Activated CD4-positive, alpha-beta T cell treated with anti-CD3 and anti-CD28 coated beads, Interleukin-2, amount 10 ng/mL, durations not matched to agents 7 days and 5 days (primary cell): ENCODE measurements at regions not wholly inside any gene's neighbourhood (a gene's known extent, or its start where the extent isn't known, plus 50 kb on each side); places are given as distances from the start of the nearest gene placed in this dataset.
"Not testable (repeated sequence)": the region's sequence is repeated elsewhere in the genome, so short reads cannot be mapped to it uniquely, and the experiment has no call there.

Source experiments
- CTCF ChIA-PET: fragments of 350-600 bp; sonication (Branson Sonifier 250); formaldehyde crosslinking; loops from one replicate; lab custom pipeline; 2021; ENCODE audit warnings: antibody characterized with exemption; lab: Charles Lee
- POLR2A ChIA-PET: fragments of 350-600 bp; sonication (Branson Sonifier 250); formaldehyde crosslinking; loops from one replicate; lab custom pipeline; 2021; ENCODE audit warnings: antibody characterized with exemption; lab: Charles Lee
- DNase-seq: peaks from one replicate; pipeline ENCODE4 v3.0.0-alpha.2; 2020
- H3K27ac Mint-ChIP-seq: one replicate; pipeline ENCODE4 v1.8.0; 2021; ENCODE audit warnings: mild to moderate bottlenecking, moderate library complexity, mixed read lengths
- H3K27me3 Mint-ChIP-seq: one replicate; pipeline ENCODE4 v1.8.0; 2021; ENCODE audit warnings: mixed read lengths
- H3K36me3 Mint-ChIP-seq: one replicate; pipeline ENCODE4 v1.8.0; 2021; ENCODE audit warnings: low read depth, mixed read lengths
- H3K4me1 Mint-ChIP-seq: one replicate; pipeline ENCODE4 v1.8.0; 2021; ENCODE audit warnings: mixed read lengths
- H3K4me3 Mint-ChIP-seq: one replicate; pipeline ENCODE4 v1.8.0; 2021; ENCODE audit warnings: mild to moderate bottlenecking, moderate library complexity, mixed read lengths
- H3K9me3 Mint-ChIP-seq: one replicate; pipeline ENCODE4 v1.8.0; 2021; ENCODE audit warnings: mixed read lengths

DNA sequence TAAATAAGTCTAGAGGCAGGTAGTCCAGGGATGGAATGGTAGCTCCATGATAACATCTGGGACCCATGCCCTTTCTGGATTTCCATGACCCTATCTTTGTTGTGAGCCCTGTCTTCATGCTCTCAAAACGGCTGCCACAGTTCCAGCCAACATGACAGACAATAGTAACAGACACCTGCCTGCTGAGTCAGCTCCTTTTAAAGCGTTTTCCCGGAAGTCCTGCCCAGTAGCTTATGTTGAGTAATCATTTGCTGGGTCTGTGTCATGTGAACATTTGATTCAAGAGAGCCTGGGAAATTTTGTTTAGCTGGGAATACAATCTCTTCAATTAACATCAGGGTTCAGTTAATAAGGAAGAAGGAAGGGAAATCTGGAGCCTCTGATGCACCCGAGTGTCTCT lies 262.2 kb upstream of the SULF2 start:
- Mint-ChIP-seq H3K4me1 (no peaks in the 10 kb centered on the region), H3K9me3 (no peaks in the 10 kb centered on the region), H3K4me3 (no peak overlapping the region), H3K27ac (no peak overlapping the region), H3K36me3 (no peaks in the 10 kb centered on the region), H3K27me3 (peaks cover 5% of the 10 kb centered on the region)
- DNase-seq: no peak
- CTCF ChIA-PET: no interaction called here
- POLR2A ChIA-PET: no interaction called here

DNA sequence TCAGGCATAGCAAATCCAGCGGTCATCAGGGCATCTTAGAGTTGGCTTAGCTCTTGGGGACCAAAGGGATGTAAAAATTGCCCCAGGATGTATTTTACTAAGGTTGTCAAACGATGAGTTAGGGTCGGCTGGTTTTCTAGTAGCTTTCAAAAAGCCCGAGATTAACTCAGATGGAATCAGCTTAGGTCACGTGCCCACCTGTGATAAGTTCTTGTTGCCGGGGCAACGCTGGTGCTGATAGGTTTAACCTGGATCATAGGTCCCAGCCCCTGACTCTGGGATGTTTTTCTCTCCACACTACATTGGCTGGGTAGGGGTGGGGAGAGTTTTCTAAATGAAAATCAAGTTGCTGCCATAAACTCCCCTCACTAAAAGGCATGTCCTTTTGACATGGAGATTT lies 257.3 kb upstream of the SULF2 start:
- ChIA-PET POLR2A (no interaction called here), CTCF (no interaction called here)
- no peaks in the 10 kb centered on the region for H3K9me3 Mint-ChIP-seq
- no peak overlapping the region for H3K27ac Mint-ChIP-seq
- H3K4me3 Mint-ChIP-seq: no peak overlapping the region
- no peak for DNase-seq
- H3K4me1 Mint-ChIP-seq: no peaks in the 10 kb centered on the region
- H3K36me3 Mint-ChIP-seq: no peaks in the 10 kb centered on the region
- H3K27me3 Mint-ChIP-seq: peaks cover 2% of the 10 kb centered on the region

DNA sequence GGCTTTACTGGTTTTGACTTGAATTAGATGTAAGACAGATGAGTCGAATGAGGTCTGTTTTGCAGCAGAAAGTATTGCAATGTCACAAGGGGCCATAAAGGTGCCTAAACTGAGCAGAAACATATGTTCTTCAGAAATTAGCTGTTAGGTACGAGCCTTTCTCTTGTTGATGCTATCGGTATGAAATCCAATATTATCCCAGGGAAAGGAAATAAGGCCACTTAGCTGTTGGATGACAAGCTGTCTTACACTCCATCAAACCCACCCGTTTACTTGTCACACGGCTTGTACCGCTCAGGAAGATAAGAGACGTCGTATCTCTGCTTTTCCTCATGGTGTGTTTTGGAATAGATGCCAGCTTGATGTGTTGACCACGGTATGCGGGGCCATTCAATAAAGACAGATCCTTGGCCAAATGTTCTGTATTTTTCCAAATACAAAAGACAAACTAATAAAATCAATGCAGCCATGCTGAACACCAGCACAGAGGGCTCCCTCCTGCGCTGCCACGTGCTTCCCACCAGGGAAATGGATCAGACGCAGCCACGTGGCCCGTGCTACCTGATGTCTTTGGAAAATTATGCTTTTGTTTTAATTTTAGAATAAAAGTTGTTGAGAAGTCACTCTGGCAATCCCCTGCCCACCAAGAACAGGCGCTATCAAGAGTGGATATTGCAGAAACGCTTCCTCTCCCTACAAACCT lies 255.9 kb upstream of the SULF2 start:
- no peak for DNase-seq
- Mint-ChIP-seq H3K4me1 (no peaks in the 10 kb centered on the region), H3K36me3 (no peaks in the 10 kb centered on the region), H3K9me3 (no peaks in the 10 kb centered on the region), H3K27ac (no peak overlapping the region), H3K4me3 (no peak overlapping the region), H3K27me3 (peaks cover 2% of the 10 kb centered on the region)
- ChIA-PET CTCF (no interaction called here), POLR2A (no interaction called here)

DNA sequence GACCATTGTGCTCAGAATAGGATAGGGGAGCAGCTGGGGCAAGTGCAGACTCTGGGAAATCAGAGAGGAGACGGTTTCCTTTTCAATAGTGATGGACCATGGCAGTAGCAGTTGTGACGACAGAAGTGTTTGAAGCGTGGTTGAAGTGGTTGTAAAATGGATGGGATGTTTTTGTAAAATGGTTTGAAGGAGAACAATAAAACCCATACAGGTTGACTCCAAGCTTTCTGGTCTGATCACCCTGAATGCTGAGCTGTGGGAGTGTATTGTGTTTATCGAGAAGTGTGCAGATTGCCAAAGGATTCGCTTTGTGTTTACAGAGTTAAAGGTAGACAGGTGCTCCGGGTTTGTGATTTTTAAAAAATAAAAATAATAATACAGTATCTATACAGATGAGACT lies 255.2 kb upstream of the SULF2 start:
- ChIA-PET CTCF (no interaction called here), POLR2A (no interaction called here)
- Mint-ChIP-seq H3K27me3 (no peaks in the 10 kb centered on the region), H3K4me1 (no peaks in the 10 kb centered on the region), H3K4me3 (no peak overlapping the region), H3K36me3 (no peaks in the 10 kb centered on the region), H3K9me3 (no peaks in the 10 kb centered on the region), H3K27ac (no peak overlapping the region)
- no peak for DNase-seq

DNA sequence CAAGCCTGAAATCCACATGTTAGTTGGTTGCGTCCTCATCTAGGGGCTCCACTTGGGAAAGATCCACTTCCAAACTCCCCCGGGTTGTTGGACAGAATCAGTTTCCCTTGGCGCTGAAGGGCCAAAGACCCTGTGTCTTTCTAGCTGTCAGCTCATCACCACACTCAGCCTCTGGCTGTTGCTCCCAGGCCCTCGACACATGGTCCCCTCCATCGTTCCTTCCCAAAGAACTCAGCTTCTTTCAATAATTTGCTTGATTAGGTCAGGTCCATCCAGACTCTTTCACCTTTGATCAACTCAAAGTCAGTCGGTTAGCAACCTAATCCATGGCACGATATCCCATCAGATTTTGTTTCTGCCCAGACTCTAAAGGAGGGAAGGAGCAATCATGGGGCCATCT lies 254.8 kb upstream of the SULF2 start:
- Mint-ChIP-seq H3K27ac (no peak overlapping the region), H3K36me3 (no peaks in the 10 kb centered on the region), H3K9me3 (no peaks in the 10 kb centered on the region), H3K4me3 (no peak overlapping the region), H3K27me3 (no peaks in the 10 kb centered on the region), H3K4me1 (no peaks in the 10 kb centered on the region)
- DNase-seq: no peak
- POLR2A ChIA-PET: no interaction called here
- CTCF ChIA-PET: no interaction called here

DNA sequence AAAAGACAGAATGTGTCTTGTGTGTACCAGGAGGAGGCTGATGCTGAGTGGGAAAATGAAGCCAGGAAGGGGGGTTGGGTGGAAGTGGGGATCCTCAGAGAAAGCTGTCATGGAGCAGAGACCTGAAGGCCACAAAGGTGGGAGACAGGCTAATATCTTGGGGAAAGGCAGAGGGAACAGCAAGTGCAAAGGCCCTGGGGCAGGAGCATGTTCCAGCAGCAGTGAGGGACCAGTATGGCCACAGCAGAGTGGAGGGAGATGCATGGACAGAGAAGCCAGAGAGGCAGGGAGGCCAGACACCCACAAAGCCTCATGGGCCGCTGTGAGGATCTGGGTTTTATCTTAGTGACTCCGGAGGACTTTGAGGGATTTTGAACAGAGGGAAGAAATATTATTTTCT lies 254.2 kb upstream of the SULF2 start:
- no peaks in the 10 kb centered on the region for H3K36me3 Mint-ChIP-seq
- no peaks in the 10 kb centered on the region for H3K27me3 Mint-ChIP-seq
- no peak overlapping the region for H3K27ac Mint-ChIP-seq
- no peak for DNase-seq
- ChIA-PET POLR2A (no interaction called here), CTCF (interaction anchor here (0.8 kb wide), 1 partner anchor 9 kb away, joined by 3 read pairs; no protein-coding TSS in a partner anchor)
- no peaks in the 10 kb centered on the region for H3K4me1 Mint-ChIP-seq
- H3K9me3 Mint-ChIP-seq: no peaks in the 10 kb centered on the region
- no peak overlapping the region for H3K4me3 Mint-ChIP-seq

DNA sequence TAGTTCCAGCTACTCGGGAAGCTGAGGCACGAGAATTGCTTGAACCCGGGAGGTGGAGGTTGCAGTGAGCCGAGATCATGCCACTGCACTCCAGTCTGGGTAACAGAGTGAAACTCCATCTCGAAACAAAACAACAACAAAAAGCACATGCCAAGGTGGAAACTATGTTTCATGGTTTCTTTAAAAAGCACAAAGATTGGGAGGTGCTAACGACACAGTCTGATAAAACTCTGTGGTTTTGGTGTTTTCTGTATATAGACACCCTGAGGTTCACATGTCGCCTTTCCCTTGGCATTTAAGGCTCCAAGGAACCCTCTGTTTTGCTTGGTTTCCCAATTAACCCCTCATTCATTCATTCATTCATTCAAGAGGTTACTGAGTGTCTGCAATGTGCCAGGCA lies 253.4 kb upstream of the SULF2 start:
- no peaks in the 10 kb centered on the region for H3K9me3 Mint-ChIP-seq
- no peaks in the 10 kb centered on the region for H3K27me3 Mint-ChIP-seq
- H3K27ac Mint-ChIP-seq: no peak overlapping the region
- ChIA-PET POLR2A (no interaction called here), CTCF (interaction anchor here (0.5 kb wide), 1 partner anchor 95 kb away, joined by 3 read pairs; no protein-coding TSS in a partner anchor)
- DNase-seq: no peak
- no peaks in the 10 kb centered on the region for H3K36me3 Mint-ChIP-seq
- no peaks in the 10 kb centered on the region for H3K4me1 Mint-ChIP-seq
- no peak overlapping the region for H3K4me3 Mint-ChIP-seq

DNA sequence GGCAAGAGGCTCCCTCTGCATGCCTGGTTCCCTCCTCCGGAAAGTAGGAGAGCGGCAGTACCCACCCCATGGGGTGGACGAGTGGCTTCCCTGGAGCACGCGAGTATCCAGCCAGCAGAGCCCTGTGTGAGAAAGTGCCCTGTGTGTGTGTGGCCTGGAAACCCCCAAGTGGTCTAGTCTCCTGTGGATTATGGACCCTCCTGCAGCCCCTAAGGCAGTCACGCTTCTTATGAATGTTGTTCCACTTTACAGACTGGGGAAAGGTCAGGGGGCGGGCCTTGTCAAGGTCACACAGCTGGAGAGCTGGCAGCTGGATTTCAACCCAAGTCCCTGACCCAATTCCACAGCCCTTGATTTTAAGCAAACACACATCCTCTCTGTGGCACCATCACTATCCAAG lies 252.5 kb upstream of the SULF2 start:
- CTCF ChIA-PET, DNase-seq, H3K4me1 Mint-ChIP-seq, H3K27me3 Mint-ChIP-seq, H3K36me3 Mint-ChIP-seq, POLR2A ChIA-PET, H3K9me3 Mint-ChIP-seq, H3K4me3 Mint-ChIP-seq, H3K27ac Mint-ChIP-seq: not testable (repeated sequence)

DNA sequence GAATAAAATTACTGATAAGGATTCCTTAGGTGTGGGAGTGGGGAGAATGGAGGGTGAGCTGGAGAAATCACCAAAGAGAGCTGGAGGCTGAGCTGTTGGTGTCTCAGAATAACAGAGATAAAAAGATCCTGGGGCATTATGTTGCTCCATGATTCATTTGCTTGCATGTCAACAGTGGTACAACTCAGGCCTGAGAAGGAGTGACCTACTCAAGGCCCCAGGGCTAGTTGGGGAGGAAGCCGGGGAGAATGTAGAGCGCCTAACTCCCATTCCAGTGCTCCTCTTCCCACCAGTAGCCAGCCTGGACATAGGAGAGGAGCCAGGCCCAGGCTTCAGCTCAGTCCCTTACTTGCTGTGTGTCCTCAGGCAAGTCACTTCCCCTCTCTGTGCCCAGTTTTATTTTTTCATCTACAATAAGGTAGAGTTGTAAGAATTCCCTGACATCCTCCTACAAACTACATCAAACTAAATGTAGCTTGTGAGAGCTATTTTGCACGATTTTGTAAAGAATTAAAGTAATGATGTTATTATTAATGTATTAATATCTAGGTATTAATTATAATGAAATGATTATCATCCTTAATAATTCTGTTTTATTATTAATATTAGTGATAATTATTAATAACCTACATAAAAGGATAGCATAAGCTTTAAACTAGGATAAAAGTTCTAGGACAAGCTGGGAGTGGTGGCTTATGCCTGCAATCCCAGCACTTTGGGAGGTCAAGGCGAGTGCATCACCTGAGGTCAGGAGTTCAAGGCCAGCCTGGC lies 250.9 kb upstream of the SULF2 start:
- ChIA-PET POLR2A (no interaction called here), CTCF (interaction anchor here (0.6 to 1.0 kb wide), 2 partner anchors 142 to 1324 kb away, joined by 3 read pairs; no protein-coding TSS in a partner anchor)
- H3K4me1 Mint-ChIP-seq: no peaks in the 10 kb centered on the region
- no peak for DNase-seq
- H3K9me3 Mint-ChIP-seq: no peaks in the 10 kb centered on the region
- H3K27ac Mint-ChIP-seq: no peak overlapping the region
- no peaks in the 10 kb centered on the region for H3K27me3 Mint-ChIP-seq
- no peaks in the 10 kb centered on the region for H3K36me3 Mint-ChIP-seq
- H3K4me3 Mint-ChIP-seq: no peak overlapping the region

DNA sequence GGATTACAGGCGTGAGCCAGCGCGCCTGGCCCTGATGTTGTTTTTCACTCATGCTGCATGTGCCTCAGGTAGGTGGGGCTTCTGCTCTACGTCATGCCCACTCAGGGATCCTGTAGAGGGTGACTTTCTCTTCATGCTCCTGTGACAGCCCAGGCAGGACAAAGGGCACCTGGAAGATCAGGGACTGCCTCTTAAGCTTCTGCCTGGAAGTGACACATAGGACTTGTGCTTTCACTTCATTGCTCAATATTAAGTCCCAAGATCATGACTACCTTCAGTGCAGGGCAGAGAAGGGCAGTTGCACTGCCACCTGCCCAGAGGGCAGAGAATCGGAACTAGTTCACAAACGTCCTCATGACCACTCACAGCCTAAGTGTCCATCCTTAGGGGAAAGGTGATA lies 249.5 kb upstream of the SULF2 start:
- Mint-ChIP-seq H3K27ac (no peak overlapping the region), H3K9me3 (no peaks in the 10 kb centered on the region), H3K36me3 (no peaks in the 10 kb centered on the region), H3K4me3 (no peak overlapping the region), H3K27me3 (peaks cover 2% of the 10 kb centered on the region), H3K4me1 (no peaks in the 10 kb centered on the region)
- DNase-seq: no peak
- ChIA-PET POLR2A (no interaction called here), CTCF (no interaction called here)

DNA sequence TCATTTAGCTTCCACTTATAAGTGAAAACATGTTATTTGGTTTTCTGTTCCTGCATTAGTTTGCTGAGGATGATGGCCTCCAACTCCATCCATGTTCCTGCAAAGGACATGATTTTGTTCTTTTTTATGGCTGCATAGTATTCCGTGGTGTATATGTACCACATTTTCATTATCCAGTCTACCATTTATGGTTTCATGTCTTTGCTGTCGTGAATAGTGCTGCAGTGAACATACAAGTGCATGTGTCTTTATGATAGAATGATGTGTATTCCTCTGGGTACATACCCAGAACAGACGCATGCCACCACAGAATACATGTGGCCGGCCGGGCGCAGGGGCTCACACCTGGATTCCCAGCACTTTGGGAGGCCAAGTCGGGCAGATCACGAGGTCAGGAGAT lies 247.7 kb upstream of the SULF2 start:
- POLR2A ChIA-PET, H3K4me1 Mint-ChIP-seq, H3K27ac Mint-ChIP-seq, H3K9me3 Mint-ChIP-seq, H3K4me3 Mint-ChIP-seq, H3K36me3 Mint-ChIP-seq, CTCF ChIA-PET, H3K27me3 Mint-ChIP-seq, DNase-seq: not testable (repeated sequence)

DNA sequence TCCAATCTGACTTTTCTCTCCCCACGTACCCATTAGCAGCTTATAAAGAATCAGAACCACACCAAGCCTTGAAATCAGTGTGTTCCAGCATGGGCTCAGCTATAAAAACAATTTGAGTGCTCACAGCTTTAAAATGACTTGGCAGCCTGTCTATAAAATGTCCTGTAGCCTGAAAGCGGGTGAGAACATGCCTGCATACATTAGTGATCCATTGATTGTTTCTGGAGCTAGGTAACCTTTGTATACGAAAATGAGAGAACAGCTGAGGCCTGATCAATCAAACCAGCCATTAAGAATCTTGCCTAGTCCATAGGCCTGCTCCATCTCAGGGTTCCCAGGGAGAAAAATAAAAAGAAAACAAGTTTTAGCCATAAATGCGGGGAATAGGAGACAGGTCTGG lies 245.8 kb upstream of the SULF2 start:
- H3K27me3 Mint-ChIP-seq: peaks cover 6% of the 10 kb centered on the region
- H3K36me3 Mint-ChIP-seq: no peaks in the 10 kb centered on the region
- CTCF ChIA-PET: interaction anchor here (1.3 kb wide), 1 partner anchor 8 kb away, joined by 3 read pairs; no protein-coding TSS in a partner anchor
- no peak for DNase-seq
- H3K27ac Mint-ChIP-seq: no peak overlapping the region
- H3K9me3 Mint-ChIP-seq: no peaks in the 10 kb centered on the region
- POLR2A ChIA-PET: no interaction called here
- no peak overlapping the region for H3K4me3 Mint-ChIP-seq
- H3K4me1 Mint-ChIP-seq: no peaks in the 10 kb centered on the region

DNA sequence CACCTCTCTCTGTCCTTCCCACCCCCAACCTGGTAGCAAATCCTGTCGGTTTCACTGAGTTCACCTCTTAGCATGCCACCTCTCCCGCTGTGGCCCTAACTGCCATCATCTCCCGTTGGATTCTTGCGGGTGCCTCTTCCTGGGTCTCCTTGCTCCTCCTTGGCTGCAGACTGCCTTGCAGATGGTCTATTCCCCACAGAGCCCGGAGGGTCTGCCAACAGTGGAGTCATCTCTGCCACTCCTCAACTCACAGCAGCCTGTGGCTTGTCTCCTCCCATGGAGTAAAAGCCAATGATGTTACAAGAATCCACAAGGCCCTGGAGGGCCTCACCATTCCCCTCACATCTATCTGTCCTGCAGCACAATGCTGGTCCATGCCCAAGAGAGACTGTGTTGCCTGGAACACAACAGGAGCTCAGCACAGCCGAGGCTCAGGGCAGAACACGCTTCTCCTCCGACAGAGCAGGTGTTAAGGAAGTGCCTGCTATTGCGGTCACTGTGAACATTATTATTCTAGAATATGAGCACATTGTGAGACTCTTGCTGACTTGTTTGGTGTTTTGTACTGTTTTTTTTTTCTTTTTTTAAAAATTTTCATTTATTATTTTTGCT lies 241.8 kb upstream of the SULF2 start:
- Mint-ChIP-seq H3K27ac (no peak overlapping the region), H3K27me3 (peaks cover 13% of the 10 kb centered on the region), H3K4me1 (no peaks in the 10 kb centered on the region), H3K36me3 (no peaks in the 10 kb centered on the region), H3K4me3 (no peak overlapping the region), H3K9me3 (no peaks in the 10 kb centered on the region)
- POLR2A ChIA-PET: no interaction called here
- CTCF ChIA-PET: no interaction called here
- DNase-seq: no peak
